ENCODE measurements at regions not wholly inside any gene's neighbourhood (a gene's known extent, or its start where the extent isn't known, plus 50 kb on each side); places are given as distances from the start of the nearest gene placed in this dataset.

- no peak overlapping the region for H3K4me3 ChIP-seq
- no peaks in the 10 kb centered on the region for H3K4me1 ChIP-seq
- no peak overlapping the region for H3K27ac ChIP-seq
- H3K36me3 ChIP-seq: no peaks in the 10 kb centered on the region
- H3K27me3 ChIP-seq: no peaks in the 10 kb centered on the region
- intact Hi-C loops (cut with DNase I; ENCODE audit: low total_unique reads): no loop called here
- DNase-seq: no peak
- TF ChIP-seq POLR2A (IDR thresholded peaks at IDR 0.05): no peak
- TF ChIP-seq, protein P1, sequence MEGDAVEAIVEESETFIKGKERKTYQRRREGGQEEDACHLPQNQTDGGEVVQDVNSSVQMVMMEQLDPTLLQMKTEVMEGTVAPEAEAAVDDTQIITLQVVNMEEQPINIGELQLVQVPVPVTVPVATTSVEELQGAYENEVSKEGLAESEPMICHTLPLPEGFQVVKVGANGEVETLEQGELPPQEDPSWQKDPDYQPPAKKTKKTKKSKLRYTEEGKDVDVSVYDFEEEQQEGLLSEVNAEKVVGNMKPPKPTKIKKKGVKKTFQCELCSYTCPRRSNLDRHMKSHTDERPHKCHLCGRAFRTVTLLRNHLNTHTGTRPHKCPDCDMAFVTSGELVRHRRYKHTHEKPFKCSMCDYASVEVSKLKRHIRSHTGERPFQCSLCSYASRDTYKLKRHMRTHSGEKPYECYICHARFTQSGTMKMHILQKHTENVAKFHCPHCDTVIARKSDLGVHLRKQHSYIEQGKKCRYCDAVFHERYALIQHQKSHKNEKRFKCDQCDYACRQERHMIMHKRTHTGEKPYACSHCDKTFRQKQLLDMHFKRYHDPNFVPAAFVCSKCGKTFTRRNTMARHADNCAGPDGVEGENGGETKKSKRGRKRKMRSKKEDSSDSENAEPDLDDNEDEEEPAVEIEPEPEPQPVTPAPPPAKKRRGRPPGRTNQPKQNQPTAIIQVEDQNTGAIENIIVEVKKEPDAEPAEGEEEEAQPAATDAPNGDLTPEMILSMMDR (IDR thresholded peaks at IDR 0.05): no peak
- no peaks in the 10 kb centered on the region for H3K9me3 ChIP-seq
Observed at GRCh38 chr11:42620796-42621195, 691.0 kb upstream of the API5 start.

GRCh38 chr11:42625757-42626665, 685.8 kb upstream of the API5 start:
- TF ChIP-seq, protein P1 (IDR thresholded peaks at IDR 0.05): no peak
- TF ChIP-seq POLR2A (IDR thresholded peaks at IDR 0.05): no peak
- no peaks in the 10 kb centered on the region for H3K9me3 ChIP-seq
- no peaks in the 10 kb centered on the region for H3K36me3 ChIP-seq
- no peaks in the 10 kb centered on the region for H3K27me3 ChIP-seq
- H3K27ac ChIP-seq: no peak overlapping the region
- DNase-seq: no peak
- intact Hi-C loops (cut with DNase I; ENCODE audit: low total_unique reads): no loop called here
- no peaks in the 10 kb centered on the region for H3K4me1 ChIP-seq
- H3K4me3 ChIP-seq: no peak overlapping the region

- no peaks in the 10 kb centered on the region for H3K27me3 ChIP-seq
- no peaks in the 10 kb centered on the region for H3K36me3 ChIP-seq
- H3K9me3 ChIP-seq: no peaks in the 10 kb centered on the region
- H3K4me3 ChIP-seq: no peak overlapping the region
- intact Hi-C loops (cut with DNase I; ENCODE audit: low total_unique reads): no loop called here
- no peak overlapping the region for H3K27ac ChIP-seq
- TF ChIP-seq, protein P1 (IDR thresholded peaks at IDR 0.05): no peak
- no peak for TF ChIP-seq POLR2A (IDR thresholded peaks at IDR 0.05)
- H3K4me1 ChIP-seq: no peaks in the 10 kb centered on the region
- no peak for DNase-seq
Observed at GRCh38 chr11:42631220-42631843, 680.5 kb upstream of the API5 start.

DNA sequence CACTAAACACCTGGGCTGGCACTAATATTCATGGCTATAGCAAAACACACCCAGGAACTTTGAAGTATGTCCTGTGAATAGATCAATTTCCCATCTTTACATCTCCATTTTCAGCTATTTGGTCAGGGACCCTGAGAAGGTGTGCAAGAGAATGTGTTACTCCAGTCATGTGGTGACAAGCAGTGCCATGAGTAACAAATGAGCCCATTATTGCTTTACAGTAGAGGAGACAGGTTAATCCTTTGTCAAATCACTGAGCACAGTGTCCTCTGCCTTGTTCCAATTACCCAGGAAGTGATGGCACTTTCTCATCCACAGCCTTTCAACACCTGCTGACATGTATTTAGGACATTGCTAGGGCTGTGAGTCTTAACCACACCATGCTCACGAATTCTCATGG, 664.8 kb upstream of the API5 start:
- Histone ChIP-seq H3K36me3 (no peaks in the 10 kb centered on the region), H3K27me3 (no peaks in the 10 kb centered on the region), H3K27ac (no peak overlapping the region), H3K4me3 (no peak overlapping the region), H3K9me3 (no peaks in the 10 kb centered on the region), H3K4me1 (no peaks in the 10 kb centered on the region)
- TF ChIP-seq, protein P1 (IDR thresholded peaks at IDR 0.05): no peak
- no peak for DNase-seq
- intact Hi-C loops (cut with DNase I; ENCODE audit: low total_unique reads): no loop called here

GRCh38 chr11:42647993-42648392, 663.8 kb upstream of the API5 start:
- intact Hi-C loops (cut with DNase I; ENCODE audit: low total_unique reads): no loop called here

More at GRCh38 chr11:42647993-42648392, 663.8 kb upstream of the API5 start:
- H3K36me3 ChIP-seq: no peaks in the 10 kb centered on the region
- H3K27me3 ChIP-seq: no peaks in the 10 kb centered on the region
- TF ChIP-seq POLR2A (IDR thresholded peaks at IDR 0.05): no peak
- TF ChIP-seq, protein P1 (IDR thresholded peaks at IDR 0.05): no peak
- no peaks in the 10 kb centered on the region for H3K9me3 ChIP-seq
- H3K4me3 ChIP-seq: no peak overlapping the region
- H3K27ac ChIP-seq: no peak overlapping the region
- no peak for DNase-seq
- no peaks in the 10 kb centered on the region for H3K4me1 ChIP-seq

All from uterus (tissue), 3 donors.